HG03342 (cell line): ENCODE measurements at regions not wholly inside any gene's neighbourhood (a gene's known extent, or its start where the extent isn't known, plus 50 kb on each side); places are given as distances from the start of the nearest gene placed in this dataset.

Source experiments
- ATAC-seq: cut with Tn5 transposase; IDR thresholded peaks from one replicate; pipeline ENCODE4 v1.9.1; 2021; ENCODE audit warnings: mild to moderate bottlenecking, moderate library complexity; ENCODE audit not compliant: unreplicated experiment

GRCh38 chr9:129476821-129477611 is 143.9 kb downstream of the C9orf50 start:
- no peak for ATAC-seq

- no peak for ATAC-seq
Observed at GRCh38 chr9:129474740-129475404, 146.0 kb downstream of the C9orf50 start.

- ATAC-seq = no peak
Observed at GRCh38 chr9:129473523-129474244, 147.2 kb downstream of the C9orf50 start.

GRCh38 chr9:129472651-129473102 is 148.2 kb downstream of the C9orf50 start:
- ATAC-seq = no peak

GRCh38 chr9:129471201-129472019 is 149.5 kb downstream of the C9orf50 start:
- ATAC-seq = no peak

- ATAC-seq = no peak
Observed at GRCh38 chr9:129469988-129470316, 150.9 kb downstream of the C9orf50 start.

GRCh38 chr9:129469188-129469987 is 151.5 kb downstream of the C9orf50 start:
- no peak for ATAC-seq

- ATAC-seq = no peak
Observed at GRCh38 chr9:129467739-129468666, 152.9 kb downstream of the C9orf50 start.

GRCh38 chr9:129467004-129467588 is 153.8 kb downstream of the C9orf50 start:
- no peak for ATAC-seq

GRCh38 chr9:129465834-129466535 is 154.9 kb downstream of the C9orf50 start:
- no peak for ATAC-seq

- ATAC-seq = no peak
Observed at GRCh38 chr9:129464972-129465833, 155.7 kb downstream of the C9orf50 start.

GRCh38 chr9:129463994-129464393 is 156.9 kb downstream of the C9orf50 start:
- ATAC-seq = no peak

GRCh38 chr9:129463477-129463876 is 157.4 kb downstream of the C9orf50 start:
- no peak for ATAC-seq

GRCh38 chr9:129462360-129462759 is 158.5 kb downstream of the C9orf50 start:
- no peak for ATAC-seq

- peak; percentile 68 for ATAC-seq
Observed at GRCh38 chr9:129460323-129461261, 160.3 kb downstream of the C9orf50 start.
